GM18502 (cell line): ENCODE measurements at regions not wholly inside any gene's neighbourhood (a gene's known extent, or its start where the extent isn't known, plus 50 kb on each side); places are given as distances from the start of the nearest gene placed in this dataset.

Experiments
- ATAC-seq: cut with Tn5 transposase; IDR thresholded peaks from one replicate; pipeline ENCODE4 v1.9.1; 2021; ENCODE audit warnings: mild to moderate bottlenecking; ENCODE audit not compliant: unreplicated experiment, poor library complexity

DNA sequence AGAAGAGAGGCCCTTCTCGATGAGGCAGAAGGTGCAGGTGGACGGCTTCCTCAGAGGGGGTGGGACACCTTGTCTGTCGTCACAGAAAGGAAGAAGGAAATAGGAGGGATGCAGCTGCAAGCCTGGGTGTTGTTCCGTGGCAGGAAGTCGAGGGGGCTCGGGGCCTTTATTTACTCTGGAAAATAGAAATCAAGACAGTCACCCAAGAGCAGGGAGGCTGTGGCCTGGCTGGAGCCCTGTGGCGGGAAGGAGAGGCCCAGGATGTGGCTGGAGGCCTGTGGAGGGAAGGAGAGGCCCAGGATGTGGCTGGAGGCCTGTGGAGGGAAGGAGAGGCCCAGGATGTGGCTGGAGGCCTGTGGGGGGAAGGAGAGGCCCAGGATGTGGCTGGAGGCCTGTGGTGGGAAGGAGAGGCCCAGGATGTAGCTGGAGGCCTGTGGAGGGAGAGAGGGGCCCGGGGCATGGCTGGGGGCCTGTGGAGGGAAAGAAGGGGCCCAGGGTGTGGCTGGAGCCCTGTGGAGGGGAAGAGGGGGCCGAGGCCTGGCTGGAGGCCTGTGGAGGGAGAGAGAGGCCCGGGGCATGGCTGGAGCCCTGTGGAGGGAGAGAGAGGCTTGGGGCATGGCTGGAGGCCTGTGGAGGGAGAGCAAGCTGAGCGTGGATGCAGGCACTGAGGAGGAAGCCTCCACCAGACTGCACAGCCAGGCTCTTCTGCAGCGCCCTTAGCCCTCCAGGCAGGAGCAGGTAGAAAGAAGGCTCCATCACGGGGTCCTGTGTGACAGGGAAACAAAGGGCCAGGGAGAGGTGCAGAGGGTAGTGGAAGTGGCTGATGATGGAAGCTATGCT lies 97.3 kb upstream of the SFMBT2 start:
- ATAC-seq, result peak; percentile 55

DNA sequence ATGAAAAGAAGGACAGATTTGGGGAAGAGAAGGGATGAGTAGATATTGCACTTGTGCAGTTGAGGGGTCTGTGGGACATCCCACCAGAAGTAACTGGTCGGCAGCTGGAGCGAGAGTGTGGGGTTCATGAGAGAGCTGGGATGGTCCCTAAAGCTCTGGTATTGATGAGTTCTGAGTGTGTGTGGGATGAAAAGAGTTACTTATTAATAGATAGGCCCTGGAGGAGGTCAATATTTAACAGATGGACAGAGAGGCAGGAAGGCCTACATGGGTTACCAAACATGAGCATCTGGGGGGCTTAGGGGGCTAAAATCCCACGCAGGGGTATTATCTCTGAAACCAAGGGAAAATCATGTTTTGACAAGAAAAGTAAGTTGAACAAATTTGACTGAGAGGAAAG lies 95.7 kb upstream of the SFMBT2 start:
- ATAC-seq, result no peak

DNA sequence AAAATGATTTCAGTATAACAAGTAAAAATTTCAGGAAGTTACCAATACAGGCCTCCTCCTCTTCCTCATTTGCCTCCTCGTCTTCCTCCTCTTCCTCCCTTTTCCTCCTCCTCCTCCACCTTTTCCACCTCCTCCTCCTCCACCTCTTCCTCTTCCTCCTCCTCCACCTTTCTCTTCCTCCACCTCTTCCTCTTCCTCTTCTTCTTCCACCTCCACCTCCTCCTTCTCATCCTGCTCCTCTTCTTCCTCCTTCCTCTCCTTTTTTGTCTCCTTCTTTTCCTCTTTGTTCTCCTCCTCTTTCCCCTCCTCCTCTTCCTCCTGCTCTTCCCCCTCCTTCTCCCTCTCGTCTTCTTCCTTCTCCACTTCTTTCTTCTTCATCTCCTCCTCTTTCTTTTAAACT lies 94.4 kb upstream of the SFMBT2 start:
- no peak for ATAC-seq

DNA sequence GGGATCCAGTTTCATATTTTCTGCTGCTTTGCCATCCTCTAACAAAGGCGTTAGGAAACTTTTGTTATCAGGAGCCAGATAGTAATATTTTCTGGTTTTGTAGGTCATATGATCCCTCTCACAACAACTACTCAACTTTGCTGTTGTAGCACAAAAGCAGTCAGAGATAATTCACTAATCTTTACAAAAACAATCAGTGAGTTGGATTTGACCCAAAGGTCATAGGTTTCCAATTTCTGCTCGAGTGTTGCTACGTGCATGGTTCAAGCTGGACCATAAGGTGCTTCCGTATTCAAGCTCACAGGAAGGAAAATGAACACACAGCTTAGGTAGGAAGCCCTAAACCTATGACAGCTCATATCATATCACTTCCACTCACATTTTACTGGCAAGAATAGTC lies 92.4 kb upstream of the SFMBT2 start:
- no peak for ATAC-seq

DNA sequence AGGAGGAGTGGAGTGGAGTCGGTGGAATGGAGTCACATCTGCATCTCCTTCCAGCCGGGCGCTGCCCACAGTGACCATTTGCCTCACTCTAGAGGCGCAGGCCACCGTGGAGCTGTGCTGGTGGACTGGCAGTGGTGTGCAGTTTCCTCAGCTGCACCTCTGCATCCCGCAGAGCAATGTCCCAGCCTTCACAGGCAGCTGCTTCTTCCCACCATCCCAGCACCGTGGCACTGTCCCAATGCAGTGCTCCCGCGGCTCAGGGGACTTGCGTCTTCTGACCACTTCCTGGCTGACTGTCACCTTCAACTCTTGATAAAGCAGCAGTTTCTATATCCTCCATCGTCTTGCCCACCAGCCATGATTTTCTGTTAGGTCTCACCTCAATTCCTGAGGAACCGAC lies 90.3 kb upstream of the SFMBT2 start:
- ATAC-seq, result no peak

DNA sequence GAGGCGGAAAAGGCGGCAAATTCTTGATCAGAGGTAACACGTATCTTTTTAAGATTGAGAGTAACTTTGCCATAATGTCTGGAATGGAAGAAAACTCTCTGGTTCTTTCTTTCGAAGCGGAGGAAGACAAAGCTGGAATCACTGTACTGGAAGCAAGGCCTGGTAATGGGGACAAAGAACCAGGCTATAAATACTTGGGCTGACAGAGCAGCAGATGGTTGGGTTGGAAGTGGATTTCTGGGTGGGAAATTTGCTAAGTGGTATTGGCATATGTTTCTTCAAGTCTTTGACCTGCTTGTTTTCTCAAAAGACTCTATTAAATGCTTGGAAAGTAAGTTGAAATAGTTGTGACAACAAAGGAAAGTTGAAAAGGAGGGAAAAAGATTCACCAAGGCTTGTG lies 87.3 kb upstream of the SFMBT2 start:
- ATAC-seq, result no peak

DNA sequence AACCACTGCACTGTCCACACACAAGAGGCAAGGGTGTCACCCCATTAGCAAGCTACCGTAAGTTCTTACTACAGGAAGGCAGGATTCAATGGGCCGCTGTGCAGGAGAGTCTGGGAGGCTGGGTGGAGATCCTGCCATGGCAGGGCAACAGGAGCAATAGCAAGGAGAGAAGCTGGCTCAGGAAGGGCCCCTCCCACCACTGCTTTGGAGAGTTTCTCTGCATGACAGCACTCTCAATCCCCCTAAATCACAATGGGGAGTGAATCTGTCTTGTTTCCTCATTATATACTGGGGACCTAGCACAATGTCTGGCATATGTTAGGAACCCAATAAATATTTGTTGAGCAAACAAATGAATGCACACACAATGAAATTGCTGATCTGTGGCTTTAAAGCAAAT lies 83.2 kb upstream of the SFMBT2 start:
- no peak for ATAC-seq

DNA sequence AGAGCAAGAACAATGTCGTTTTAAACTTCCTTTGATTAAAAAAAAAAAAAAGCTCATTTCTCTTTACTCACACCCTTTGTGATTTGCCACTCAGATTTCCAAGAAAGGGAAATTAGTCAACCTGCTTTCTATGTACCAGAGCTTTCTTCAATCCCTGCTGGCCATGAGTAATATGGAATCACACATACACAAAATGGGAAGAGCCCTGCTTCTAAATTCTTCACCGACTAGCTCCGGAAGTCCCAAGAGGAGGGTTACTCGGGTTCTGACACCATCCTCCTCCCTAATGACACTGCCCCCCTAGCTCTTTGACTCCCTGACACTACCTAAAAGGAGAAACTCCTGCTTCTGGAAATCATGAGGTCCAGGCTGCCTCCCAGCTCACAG lies 81.8 kb upstream of the SFMBT2 start:
- peak; percentile 30 for ATAC-seq

DNA sequence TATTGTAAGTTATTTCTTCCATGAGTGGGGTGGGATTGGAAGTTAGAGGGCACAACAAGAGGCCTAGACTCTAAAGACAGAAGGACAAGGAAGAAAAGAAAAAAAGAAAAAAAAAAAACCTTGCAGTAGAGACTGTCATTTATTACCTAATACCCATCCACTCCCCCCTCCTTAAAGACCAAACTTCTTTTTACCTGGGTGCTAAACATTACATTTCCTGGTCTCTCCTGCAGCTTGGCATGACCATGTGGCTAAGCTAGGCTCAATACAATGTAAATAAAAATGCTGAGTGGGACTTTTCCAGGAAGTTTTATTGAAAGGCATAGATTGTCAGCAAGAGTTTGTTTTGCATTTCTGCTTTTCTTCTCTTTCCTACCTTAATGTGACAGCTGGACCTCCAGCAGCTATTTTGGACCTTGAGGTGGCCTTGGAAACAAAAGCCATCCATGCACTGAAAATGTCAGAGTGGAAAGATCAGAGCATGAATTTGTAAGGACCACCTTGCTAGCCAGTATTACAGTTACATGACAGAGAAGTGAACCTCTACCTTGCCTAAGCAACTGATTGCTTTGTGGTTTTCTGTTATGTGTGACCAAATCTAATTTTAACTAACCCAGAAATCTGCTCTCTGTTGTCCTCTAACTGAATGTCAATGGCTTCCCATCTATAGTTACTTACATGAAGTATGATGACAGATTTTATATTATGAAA lies 81.3 kb upstream of the SFMBT2 start:
- ATAC-seq, result peak; percentile 91

DNA sequence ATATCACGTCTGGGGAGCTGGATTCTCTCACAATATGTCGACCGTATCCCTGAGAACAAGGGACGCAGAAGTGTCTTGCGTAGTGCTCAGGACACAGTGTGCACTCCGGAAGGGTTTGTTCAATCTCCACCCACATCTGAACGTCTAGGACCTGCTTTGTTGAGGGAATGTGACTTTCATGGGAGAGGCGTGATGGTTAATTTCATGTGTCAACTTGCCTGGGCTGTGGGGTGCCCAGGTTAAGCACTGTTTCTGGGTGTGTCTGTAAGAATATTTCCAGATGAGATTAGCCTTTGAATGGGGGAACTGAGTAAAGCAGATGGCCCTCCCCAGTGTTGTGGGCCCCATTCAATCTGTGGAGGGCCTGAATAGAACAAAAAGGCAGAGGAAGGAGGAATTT lies 80.4 kb upstream of the SFMBT2 start:
- ATAC-seq, result no peak

DNA sequence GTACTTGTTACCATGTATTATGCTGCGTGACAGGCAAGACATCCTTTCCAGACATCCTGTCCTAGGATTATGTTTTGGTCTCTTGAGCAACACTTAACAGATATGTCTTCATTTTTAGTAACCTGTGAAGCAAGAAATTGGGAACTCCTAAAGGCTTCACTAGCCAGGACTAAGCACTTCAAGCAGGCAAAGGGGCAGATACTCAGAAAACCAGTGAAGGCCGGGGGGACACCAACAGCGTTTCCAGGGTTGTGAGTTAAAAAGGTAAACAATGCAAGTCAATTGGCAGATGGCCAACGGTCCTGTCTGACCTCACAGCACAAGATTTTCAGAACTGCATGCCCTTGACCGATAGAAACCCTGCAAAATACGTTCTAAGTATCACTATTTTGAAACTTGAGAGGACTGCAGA lies 77.6 kb upstream of the SFMBT2 start:
- no peak for ATAC-seq

DNA sequence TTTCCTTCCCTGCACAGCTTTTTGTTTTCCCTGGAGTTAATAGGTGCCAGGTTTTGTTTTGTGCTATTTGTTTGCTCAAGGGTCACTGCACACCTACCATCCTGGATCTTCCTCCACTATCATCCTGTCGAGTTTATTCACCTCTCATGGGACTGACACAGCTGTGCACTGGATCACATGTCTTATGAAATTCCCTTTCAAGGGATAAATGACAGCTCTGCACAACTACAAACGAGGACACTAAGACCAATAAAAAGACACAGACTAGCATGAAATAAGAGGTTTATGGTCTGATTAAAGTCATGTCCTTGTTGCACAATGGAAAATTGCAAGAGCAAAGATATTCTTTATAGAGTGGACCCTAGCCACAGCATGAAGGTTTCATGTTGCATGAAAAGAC lies 76.7 kb upstream of the SFMBT2 start:
- ATAC-seq, result no peak

DNA sequence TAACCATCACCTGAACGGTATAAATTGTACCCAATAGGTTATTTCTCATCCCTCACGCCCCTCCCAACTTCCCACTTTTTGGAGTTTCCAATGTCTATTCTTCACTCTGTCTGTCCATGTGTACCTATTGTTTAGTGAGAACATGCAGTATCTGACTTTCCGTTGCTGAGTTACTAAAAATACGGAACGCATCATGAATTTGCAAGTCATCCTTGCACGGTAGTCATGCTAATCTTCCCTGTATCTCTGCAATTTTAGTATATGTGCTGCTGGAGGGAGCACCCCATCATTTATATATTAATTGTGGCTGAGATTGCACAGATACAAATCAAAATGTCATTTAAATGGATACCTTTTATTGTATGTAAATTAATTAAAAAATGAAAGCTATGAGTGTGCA lies 75.7 kb upstream of the SFMBT2 start:
- no peak for ATAC-seq

DNA sequence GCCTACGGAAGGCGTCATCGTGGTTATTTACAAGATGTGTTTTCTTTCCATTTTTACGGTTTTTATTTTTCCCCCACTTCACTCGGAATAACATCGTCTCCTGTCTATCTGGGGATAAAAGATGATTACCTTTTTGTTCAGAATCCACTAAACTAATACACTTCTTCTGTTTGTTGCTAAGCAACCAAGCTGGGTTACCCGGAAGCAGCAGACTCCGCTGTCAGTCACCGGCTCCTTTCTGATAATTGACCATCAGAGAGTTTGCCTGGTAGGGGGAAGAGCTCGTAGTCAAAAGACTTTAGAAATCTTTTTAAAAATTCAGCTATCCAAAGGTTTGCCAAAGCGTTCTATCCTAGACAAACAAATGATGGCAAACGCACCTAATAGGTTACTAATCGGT lies 75.0 kb upstream of the SFMBT2 start:
- no peak for ATAC-seq

DNA sequence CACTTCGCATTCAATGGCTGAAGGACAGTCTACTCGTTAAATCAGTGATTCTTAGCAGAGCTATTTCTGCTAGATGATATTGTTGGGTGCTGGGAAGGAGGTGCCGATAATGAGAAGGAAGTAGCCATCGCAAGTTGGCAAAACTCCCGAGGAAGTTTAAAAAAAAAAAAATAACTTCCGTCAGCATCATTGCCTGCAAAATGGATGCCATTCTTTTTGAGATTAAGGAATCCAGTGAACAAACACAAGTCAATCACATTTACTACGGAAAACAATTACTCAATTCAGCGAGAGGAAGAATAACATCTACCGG lies 74.4 kb upstream of the SFMBT2 start:
- no peak for ATAC-seq

DNA sequence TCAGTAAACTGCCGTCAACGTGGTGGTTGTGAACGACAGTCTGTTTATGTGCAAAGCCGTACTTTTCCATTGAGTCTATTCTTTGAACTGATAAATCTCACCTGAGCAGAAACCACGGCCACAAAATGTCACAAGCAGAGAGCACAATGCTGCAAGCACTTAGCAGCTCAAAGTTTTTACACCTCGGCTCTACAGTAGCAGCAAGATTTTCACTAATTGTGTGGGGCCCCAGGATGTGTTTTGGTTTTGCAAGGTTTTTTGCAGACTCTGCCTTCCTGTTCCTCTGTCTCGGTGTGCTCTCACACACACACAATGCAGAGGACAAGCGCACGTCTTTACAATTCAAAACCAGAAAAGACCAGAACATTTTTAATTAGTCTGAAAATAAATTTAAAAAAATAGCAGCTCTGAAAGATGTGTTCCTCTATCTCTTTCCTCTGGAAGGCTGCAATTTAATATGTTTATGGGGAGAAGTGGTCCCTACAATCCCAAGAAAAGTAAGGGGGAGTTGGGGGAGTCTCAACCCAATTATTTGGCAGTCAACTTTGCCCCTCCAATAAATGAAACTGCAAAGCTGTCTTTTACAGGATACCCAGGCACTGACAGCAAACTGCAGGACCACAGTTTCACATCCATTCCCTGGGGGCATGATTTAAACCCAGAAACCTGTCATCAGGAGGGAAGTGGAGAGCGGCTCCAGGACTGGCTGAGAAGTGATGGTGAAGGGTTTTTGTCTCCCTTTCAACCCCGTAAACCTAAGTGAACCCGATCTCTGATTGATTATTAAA lies 73.8 kb upstream of the SFMBT2 start:
- ATAC-seq, result peak; percentile 73

DNA sequence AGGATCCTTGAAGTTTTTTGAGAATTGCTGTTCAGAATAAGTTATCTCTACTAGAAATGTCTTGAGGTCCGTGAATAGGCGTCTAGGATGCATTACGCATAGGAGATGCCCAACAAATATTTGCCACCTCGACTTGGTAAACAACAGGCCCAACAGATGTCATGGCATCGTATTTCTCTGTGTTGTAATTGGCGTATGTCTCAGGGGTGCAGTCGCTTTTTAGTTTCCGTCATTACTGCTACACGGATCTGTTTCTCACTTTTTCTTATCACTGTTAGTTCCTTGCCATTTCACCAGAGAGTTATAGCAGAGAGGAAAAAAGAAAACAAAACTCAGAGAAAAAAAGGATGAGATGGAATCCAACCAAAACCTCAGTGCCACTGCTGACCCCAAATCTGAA lies 73.0 kb upstream of the SFMBT2 start:
- ATAC-seq, result no peak

DNA sequence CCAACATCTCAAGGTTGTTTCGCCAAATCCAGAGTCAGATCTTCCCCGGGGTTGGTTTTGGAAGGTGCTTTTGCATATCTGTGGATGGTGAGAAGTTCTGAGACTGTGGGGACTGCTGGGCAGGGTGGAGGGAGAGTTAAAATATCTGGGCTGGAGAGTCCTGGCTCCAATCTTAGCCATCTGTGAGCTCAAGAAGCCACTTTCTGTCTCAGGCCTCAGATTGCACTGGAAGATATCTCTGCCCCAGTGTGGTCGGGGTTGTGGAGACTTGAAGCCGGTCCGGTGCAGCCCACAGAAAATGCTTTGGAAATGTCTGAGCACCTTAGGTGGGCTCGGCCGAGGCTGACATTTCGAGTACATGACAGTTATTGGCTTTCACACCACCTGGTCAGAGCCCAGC lies 72.2 kb upstream of the SFMBT2 start:
- no peak for ATAC-seq

DNA sequence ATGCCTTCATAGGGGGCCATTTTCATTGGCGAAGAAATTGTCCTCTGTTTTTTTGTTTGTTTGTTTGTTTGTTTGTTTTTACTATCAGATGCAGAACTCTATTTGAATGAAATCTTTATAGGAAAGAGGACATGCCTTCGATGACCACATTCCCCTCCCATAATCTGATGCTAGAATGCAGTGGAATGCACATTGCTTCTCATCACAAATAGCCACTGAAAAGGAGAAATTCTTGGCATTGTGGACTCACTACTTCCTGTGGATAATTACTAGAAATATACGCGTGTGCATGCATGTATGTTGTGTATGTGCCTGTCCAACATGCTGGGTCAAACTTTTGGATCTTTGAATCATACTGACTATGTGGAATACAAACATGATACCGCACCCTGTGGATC lies 70.5 kb upstream of the SFMBT2 start:
- ATAC-seq, result no peak

DNA sequence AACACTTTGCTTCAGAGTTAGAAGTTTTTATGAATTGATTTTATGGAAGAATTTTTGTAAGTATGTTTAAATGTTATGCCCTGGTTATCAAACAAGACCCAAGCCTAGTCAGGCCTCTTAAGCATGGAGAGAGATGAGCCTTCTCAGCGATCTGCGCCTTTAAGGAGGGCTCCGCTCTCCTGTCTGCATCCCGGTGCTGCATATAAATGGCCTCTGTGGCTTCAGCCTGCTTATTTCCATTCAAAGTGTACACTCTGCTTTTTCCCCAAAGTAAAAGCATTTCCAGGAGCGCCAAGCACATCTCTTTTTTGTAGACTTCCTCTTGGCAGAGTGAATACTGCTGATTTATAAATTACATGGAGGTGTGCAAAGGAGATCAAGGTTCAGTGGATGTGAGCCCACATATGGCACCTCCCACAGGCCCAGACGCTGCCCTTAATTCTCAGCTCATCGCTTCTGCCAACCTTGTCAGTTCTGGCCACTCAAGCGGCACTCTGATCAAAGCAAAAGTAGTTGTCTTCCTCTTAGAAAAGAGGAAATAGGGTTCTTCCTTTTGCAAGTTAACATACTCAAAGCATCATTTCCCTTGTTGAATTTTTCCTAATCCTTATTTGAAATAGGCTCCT lies 70.0 kb upstream of the SFMBT2 start:
- peak; percentile 52 for ATAC-seq
